ENCODE measurements at regions not wholly inside any gene's neighbourhood (a gene's known extent, or its start where the extent isn't known, plus 50 kb on each side); places are given as distances from the start of the nearest gene placed in this dataset.

DNA sequence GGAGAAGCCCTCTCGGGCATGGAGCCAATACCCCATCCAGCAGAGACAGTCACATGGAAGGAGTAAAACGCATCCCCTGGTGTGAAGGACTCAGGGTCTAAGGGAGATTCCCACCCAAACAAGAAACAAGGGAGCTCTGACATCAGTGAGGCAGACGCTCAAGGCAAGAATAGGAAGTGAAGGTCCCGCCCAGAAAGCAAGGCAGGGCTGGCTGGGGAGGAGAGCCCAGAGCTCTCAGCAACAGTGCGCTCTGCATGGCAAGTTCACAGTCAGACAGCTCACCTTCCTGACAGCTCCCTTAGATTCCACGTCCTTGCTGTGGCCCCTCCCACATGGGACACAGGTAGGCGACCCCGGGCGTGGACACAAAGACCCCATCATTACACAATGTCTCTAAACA, 85.6 kb downstream of the TTLL2 start:
- ATAC-seq (no peak), DNase-seq (no peak)
- H3K27me3 ChIP-seq, result no peaks in the 10 kb centered on the region
- intact Hi-C loops (cut with DNase I), result no loop called here
- TF ChIP-seq POLR2A (IDR thresholded peaks at IDR 0.05), result no peak
- 70 to 72% methylated on average over 9 of the region's 9 CpGs for WGBS, 2 donors
- H3K27ac ChIP-seq, result no peak overlapping the region
- H3K4me3 ChIP-seq, result no peak overlapping the region
- no peaks in the 10 kb centered on the region for H3K36me3 ChIP-seq (replicated peaks in 1 of 2; ENCODE audit: insufficient read depth in 1 of 2, low read depth in 2 of 2)
- H3K9me3 ChIP-seq, result no peaks in the 10 kb centered on the region
- H3K4me1 ChIP-seq, result no peaks in the 10 kb centered on the region

DNA sequence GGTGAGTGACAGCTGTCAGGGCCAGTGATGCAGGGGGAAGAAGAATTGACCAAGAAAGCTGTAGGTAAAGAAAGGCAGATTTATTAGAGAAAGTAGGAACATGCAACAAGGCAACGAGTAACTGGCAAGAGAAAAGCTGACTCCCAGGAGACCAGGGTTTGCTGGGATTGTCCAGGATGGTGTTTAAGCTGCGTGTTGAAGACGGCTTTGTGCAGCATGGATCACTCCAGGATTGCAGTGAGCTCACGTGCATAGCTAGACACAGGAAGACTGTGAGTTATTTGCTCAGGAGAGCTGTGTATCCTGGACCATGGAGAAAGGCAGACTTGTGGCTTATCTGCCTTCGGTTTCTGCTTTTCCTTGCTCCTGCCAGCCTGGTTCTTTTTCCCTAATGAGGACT, 87.6 kb downstream of the TTLL2 start:
- WGBS, 2 donors, result 52 to 66% methylated on average over 5 of the region's 5 CpGs
- ATAC-seq, result no peak
- H3K27ac ChIP-seq, result no peak overlapping the region
- H3K27me3 ChIP-seq, result no peaks in the 10 kb centered on the region
- no peaks in the 10 kb centered on the region for H3K9me3 ChIP-seq
- H3K36me3 ChIP-seq (replicated peaks in 1 of 2; ENCODE audit: insufficient read depth in 1 of 2, low read depth in 2 of 2), result no peaks in the 10 kb centered on the region
- no peak for DNase-seq
- intact Hi-C loops (cut with DNase I), result no loop called here
- no peak for TF ChIP-seq POLR2A (IDR thresholded peaks at IDR 0.05)
- TF ChIP-seq, protein P1, sequence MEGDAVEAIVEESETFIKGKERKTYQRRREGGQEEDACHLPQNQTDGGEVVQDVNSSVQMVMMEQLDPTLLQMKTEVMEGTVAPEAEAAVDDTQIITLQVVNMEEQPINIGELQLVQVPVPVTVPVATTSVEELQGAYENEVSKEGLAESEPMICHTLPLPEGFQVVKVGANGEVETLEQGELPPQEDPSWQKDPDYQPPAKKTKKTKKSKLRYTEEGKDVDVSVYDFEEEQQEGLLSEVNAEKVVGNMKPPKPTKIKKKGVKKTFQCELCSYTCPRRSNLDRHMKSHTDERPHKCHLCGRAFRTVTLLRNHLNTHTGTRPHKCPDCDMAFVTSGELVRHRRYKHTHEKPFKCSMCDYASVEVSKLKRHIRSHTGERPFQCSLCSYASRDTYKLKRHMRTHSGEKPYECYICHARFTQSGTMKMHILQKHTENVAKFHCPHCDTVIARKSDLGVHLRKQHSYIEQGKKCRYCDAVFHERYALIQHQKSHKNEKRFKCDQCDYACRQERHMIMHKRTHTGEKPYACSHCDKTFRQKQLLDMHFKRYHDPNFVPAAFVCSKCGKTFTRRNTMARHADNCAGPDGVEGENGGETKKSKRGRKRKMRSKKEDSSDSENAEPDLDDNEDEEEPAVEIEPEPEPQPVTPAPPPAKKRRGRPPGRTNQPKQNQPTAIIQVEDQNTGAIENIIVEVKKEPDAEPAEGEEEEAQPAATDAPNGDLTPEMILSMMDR (IDR thresholded peaks at IDR 0.05), result no peak
- no peak overlapping the region for H3K4me3 ChIP-seq
- H3K4me1 ChIP-seq, result no peaks in the 10 kb centered on the region

DNA sequence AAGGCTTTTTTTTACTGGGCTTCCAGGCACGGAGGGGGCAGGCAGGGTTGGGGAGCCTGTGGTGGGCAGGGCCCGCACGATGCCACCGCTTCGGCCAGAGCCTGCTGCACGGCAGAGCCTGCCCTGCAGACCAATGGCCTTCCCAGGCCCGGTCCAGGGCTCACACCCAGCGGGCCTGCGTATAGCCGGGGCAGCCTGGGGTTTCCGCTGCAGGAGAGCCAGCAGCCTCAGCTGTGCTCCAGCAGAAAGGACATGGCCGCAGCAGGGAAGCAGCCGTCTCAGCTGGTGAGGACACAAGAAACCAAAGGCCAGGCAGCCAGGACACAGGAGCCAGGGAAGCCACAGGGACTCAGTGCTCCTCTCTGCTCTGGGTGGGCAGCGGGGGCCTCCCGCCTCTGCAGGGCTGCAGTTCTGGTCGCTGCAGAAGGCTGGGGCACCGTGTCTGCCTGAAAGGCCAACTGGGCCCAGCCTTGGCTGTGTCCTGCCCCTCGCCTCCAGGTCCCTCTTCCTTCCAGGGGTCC, 90.6 kb downstream of the TTLL2 start:
- no peak overlapping the region for H3K4me3 ChIP-seq
- no peaks in the 10 kb centered on the region for H3K9me3 ChIP-seq
- H3K36me3 ChIP-seq (replicated peaks in 1 of 2; ENCODE audit: insufficient read depth in 1 of 2, low read depth in 2 of 2), result no peaks in the 10 kb centered on the region
- no peak overlapping the region for H3K27ac ChIP-seq
- DNase-seq (no peak), ATAC-seq (no peak)
- intact Hi-C loops (cut with DNase I), result no loop called here
- 79 to 80% methylated on average over 6 to 18 of the region's 18 CpGs for WGBS, 2 donors
- no peaks in the 10 kb centered on the region for H3K27me3 ChIP-seq
- no peak for TF ChIP-seq POLR2A (IDR thresholded peaks at IDR 0.05)
- TF ChIP-seq, protein P1 (IDR thresholded peaks at IDR 0.05), result no peak
- peaks cover 6% of the 10 kb centered on the region for H3K4me1 ChIP-seq

DNA sequence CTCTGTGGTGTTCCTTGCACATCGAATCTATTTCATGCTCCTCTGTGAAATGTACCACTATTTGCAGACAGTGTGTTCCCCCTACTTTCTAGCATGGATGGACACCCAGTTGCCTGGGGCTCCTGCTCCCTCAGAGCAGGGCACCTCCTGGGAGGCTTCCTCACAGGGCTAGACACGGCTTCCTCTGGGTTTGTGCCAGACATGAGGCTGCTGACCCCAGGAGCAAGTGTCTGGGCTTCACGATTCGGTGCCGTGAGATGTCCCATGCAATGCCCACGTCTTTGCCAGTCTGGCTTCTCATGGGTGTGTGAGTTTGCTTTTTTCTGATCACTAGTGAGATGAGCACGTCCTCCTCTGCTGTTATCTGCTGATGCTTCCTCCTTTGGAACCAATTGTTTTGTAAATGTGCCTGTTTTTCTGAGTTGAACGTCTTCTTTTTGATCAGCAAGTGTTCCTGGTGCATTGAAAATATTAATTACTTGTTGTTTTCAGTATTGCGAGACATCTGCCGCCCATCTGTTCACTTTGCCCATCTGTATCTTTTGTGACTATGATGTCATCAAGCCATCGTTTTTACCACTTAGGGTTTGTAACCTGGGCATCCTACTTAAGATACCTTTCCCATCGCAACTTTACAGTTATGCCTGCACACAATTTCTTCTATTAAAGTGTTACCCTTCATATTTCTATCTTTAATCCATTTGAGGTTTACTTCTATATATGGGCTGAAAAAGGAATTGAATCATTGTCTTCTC, 92.0 kb downstream of the TTLL2 start:
- Histone ChIP-seq H3K9me3 (no peaks in the 10 kb centered on the region), H3K27me3 (no peaks in the 10 kb centered on the region), H3K4me1 (peaks cover 13% of the 10 kb centered on the region), H3K27ac (no peak overlapping the region), H3K4me3 (no peak overlapping the region), H3K36me3 (replicated peaks in 1 of 2; ENCODE audit: insufficient read depth in 1 of 2, low read depth in 2 of 2) (no peaks in the 10 kb centered on the region)
- DNase-seq (no peak), ATAC-seq (no peak)
- intact Hi-C loops (cut with DNase I), result no loop called here
- no peak for TF ChIP-seq POLR2A (IDR thresholded peaks at IDR 0.05)
- TF ChIP-seq, protein P1 (IDR thresholded peaks at IDR 0.05), result no peak
- 76 to 80% methylated on average over 12 of the region's 12 CpGs for WGBS, 2 donors

DNA sequence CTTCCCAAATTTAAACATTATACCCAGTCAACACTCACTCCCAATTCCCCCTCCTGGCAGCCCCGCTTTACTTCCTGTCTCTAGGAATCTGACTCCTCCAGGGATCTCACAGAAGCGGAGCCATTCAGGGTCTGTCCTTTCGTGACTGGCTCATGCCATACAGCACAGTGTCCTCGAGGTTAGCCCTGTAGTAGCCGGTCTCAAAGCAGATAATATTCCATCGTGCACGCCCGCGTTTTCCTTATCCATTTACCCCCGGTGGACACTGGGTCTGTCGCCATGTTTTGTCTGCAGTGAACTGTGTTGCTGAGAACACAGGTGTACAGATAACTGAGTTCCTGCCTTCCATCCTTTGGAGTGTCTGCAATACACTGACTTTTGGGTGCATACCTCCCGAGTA, 95.3 kb downstream of the TTLL2 start:
- H3K27me3 ChIP-seq, result no peaks in the 10 kb centered on the region
- no peak for ATAC-seq
- no peaks in the 10 kb centered on the region for H3K9me3 ChIP-seq
- H3K4me1 ChIP-seq, result peaks cover 13% of the 10 kb centered on the region
- H3K36me3 ChIP-seq (replicated peaks in 1 of 2; ENCODE audit: insufficient read depth in 1 of 2, low read depth in 2 of 2), result no peaks in the 10 kb centered on the region
- H3K27ac ChIP-seq, result no peak overlapping the region
- intact Hi-C loops (cut with DNase I), result no loop called here
- no peak overlapping the region for H3K4me3 ChIP-seq
- WGBS, 2 donors, result 84 to 87% methylated on average over 12 of the region's 12 CpGs
- no peak for DNase-seq
- TF ChIP-seq, protein P1 (IDR thresholded peaks at IDR 0.05), result no peak
- no peak for TF ChIP-seq POLR2A (IDR thresholded peaks at IDR 0.05)
